Right lobe of liver (tissue), 6 donors: ENCODE measurements at regions not wholly inside any gene's neighbourhood (a gene's known extent, or its start where the extent isn't known, plus 50 kb on each side); places are given as distances from the start of the nearest gene placed in this dataset.

Experiments used
- ATAC-seq, 4 donors: fragments of 200-7000 bp; cut with Tn5 transposase; one replicate each; pipeline ENCODE4 v1.9.1; 2020; ENCODE audit warnings: mild to moderate bottlenecking in 4 of 4, moderate library complexity in 4 of 4
- DNase-seq, 3 donors: peaks; one replicate each; pipeline ENCODE4 v3.0.0-alpha.2; 2020
- H3K27ac ChIP-seq, 3 donors: fragments of 200-600 bp; one replicate each; pipeline ENCODE4 v1.8.0; 2022
- H3K27me3 ChIP-seq, 2 donors: fragments of 200-600 bp; one replicate each; pipeline ENCODE4 v1.8.0; 2022
- H3K36me3 ChIP-seq, 4 donors: fragments of 200-600 bp; sonication (generic) in 1 of 4; one replicate each; pipeline versions ENCODE4 v1.5.1 to v1.8.0; 2017 to 2022; ENCODE audit warnings: control low read depth in 1 of 4
- H3K4me1 ChIP-seq, 4 donors: fragments of 200-600 bp; sonication (generic) in 1 of 4; one replicate each; pipeline versions ENCODE4 v1.5.1 to v1.8.0; 2017 to 2022; ENCODE audit warnings: control low read depth in 1 of 4
- H3K4me3 ChIP-seq, 3 donors: fragments of 200-600 bp; one replicate each; pipeline ENCODE4 v1.8.0; 2022
- H3K9me3 ChIP-seq, 4 donors: fragments of 200-600 bp; sonication (generic) in 1 of 4; one replicate each; pipeline versions ENCODE4 v1.5.1 to v1.8.0; 2017 to 2022; ENCODE audit warnings: control low read depth in 1 of 4
- POLR2A ChIP-seq: fragments of 450-650 bp; IDR thresholded peaks from one replicate; pipeline ENCODE4 v1.6.1; 2017; ENCODE audit warnings: antibody characterized with exemption, mild to moderate bottlenecking
- WGBS: methylation state at CpG from one replicate; pipeline ENCODE4 v1.1.6; 2018; ENCODE audit warnings: low coverage, low lambda C conversion rate; ENCODE audit not compliant: insufficient coverage; ENCODE audit errors: missing lambda C conversion rate; 5-methylcytosine and 5-hydroxymethylcytosine counted together
- intact Hi-C, 2 donors: fragments of 100-400 bp; cut with DNase I; formaldehyde crosslinking; loops; one replicate each; pipeline versions ENCODE4 v1.11.2 to v1.14.1; 2022
- TF ChIP-seq, protein P1 (sequence below), 4 donors: fragments of 200-600 bp in 3 of 4; fragments of 450-650 bp in 1 of 4; IDR thresholded peaks; one replicate each; pipeline versions ENCODE4 v1.5.1 to v1.8.0; 2016 to 2022; ENCODE audit warnings: antibody characterized with exemption in 4 of 4, mild to moderate bottlenecking in 2 of 4
- donor health status: DM: no; HTN: yes; CAD: no.
- donor health status: DM: no; HTN: no; CAD: no.
- donor health status: DM: no; HTN: no; CAD: no.
- donor health status: DM: no; HTN: yes; CAD: no.
- donor health status: DM: no; HTN: yes; CAD: no.

DNA sequence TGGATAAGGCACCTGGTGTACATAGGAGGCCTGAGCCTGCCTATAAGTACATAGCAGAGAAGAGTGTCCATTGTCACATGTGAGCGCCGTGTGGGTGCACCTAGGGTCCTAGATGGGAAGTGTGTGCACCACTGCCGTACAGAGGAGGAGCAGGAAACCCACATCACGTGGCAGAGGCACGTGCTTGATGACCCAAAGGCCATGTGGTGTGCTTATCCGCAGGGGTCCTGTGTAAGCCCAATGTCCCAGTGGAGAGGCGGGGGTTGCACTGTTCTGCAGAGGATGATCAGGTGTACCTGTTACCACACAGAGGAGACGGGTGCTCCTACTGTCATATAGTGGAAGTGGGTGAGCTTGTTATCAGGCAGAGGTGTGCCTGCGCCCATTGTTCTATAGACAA is 354.1 kb upstream of the IRX2 start:
- no peak for TF ChIP-seq POLR2A
- TF ChIP-seq, protein P1, sequence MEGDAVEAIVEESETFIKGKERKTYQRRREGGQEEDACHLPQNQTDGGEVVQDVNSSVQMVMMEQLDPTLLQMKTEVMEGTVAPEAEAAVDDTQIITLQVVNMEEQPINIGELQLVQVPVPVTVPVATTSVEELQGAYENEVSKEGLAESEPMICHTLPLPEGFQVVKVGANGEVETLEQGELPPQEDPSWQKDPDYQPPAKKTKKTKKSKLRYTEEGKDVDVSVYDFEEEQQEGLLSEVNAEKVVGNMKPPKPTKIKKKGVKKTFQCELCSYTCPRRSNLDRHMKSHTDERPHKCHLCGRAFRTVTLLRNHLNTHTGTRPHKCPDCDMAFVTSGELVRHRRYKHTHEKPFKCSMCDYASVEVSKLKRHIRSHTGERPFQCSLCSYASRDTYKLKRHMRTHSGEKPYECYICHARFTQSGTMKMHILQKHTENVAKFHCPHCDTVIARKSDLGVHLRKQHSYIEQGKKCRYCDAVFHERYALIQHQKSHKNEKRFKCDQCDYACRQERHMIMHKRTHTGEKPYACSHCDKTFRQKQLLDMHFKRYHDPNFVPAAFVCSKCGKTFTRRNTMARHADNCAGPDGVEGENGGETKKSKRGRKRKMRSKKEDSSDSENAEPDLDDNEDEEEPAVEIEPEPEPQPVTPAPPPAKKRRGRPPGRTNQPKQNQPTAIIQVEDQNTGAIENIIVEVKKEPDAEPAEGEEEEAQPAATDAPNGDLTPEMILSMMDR (IDR thresholded peaks at IDR 0.05): no peak
- DNase-seq (no peak), ATAC-seq (no peak)
- H3K36me3 ChIP-seq: no peaks in the 10 kb centered on the region
- 52% methylated on average over 5 of the region's 9 CpGs for WGBS
- no peak overlapping the region for H3K4me3 ChIP-seq
- H3K27ac ChIP-seq: no peak overlapping the region
- H3K9me3 ChIP-seq: no peaks in the 10 kb centered on the region
- no peaks in the 10 kb centered on the region for H3K4me1 ChIP-seq
- H3K27me3 ChIP-seq: no peaks in the 10 kb centered on the region
- intact Hi-C loops: no loop called here

DNA sequence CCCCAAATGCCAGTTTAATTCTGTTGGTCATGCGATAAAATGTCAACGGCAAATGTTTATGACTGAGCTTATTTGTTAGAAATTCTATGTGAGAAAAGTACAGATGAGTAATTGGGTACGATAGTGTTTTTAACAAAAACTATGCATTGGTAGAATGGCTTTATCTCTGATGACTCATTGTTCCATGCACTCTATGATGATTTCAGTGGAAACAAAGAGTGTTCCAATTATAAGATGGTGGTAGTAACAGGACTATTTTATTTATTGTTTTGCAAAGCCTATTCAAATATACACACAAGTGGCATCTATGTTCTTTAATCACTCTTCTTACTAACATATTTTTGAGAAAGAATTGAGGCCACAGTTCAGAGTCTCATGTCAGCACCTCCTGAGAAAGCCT is 353.7 kb upstream of the IRX2 start:
- Histone ChIP-seq H3K27me3 (no peaks in the 10 kb centered on the region), H3K4me1 (no peaks in the 10 kb centered on the region), H3K27ac (no peak overlapping the region), H3K4me3 (no peak overlapping the region), H3K36me3 (no peaks in the 10 kb centered on the region), H3K9me3 (no peaks in the 10 kb centered on the region)
- WGBS: 60% methylated on average over 3 of the region's 3 CpGs
- ATAC-seq: no peak
- no peak for DNase-seq
- intact Hi-C loops: no loop called here
- no peak for TF ChIP-seq POLR2A
- TF ChIP-seq, protein P1 (IDR thresholded peaks at IDR 0.05): no peak

- 13% methylated on average over 20 of the region's 21 CpGs for WGBS
Observed at GRCh38 chr5:3104429-3105060, 353.1 kb upstream of the IRX2 start.

DNA sequence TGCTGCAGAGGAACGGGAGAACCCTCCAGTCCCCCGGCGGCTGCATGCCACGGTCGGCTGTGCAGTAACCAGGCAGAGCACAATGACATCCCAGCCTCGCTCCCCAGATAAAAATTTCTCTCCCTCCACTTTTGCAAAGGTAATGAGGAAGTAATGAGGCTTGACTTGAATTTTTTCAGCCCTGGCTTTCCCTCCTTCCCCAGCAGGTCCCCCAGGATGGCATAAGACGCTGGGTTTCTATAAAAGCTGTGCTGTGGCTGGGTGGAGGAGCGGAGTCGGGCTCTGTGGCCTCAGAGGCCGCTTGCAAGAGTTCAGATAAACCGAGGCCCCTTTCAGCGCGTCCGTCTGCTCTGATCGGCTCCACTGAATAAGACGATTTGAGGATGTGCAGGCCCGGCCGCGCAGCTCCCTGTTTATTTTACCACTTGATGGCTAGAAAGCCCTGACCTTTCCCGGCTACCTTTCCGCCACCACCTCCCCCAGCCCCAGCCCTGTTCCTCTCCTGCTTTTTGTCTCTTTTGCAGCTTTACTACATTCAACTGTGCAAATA is 351.9 kb upstream of the IRX2 start:
- intact Hi-C loops: no loop called here
- ATAC-seq (no peak), DNase-seq (no peak)
- Histone ChIP-seq H3K4me1 (no peaks in the 10 kb centered on the region), H3K27me3 (no peaks in the 10 kb centered on the region), H3K27ac (no peak overlapping the region), H3K36me3 (no peaks in the 10 kb centered on the region), H3K9me3 (no peaks in the 10 kb centered on the region), H3K4me3 (no peak overlapping the region)
- TF ChIP-seq, protein P1 (IDR thresholded peaks at IDR 0.05): no peak
- TF ChIP-seq POLR2A: no peak
- 16% methylated on average over 8 of the region's 21 CpGs for WGBS

More at GRCh38 chr5:3104429-3105060, 353.1 kb upstream of the IRX2 start:
- ATAC-seq (no peak), DNase-seq (no peak)
- Histone ChIP-seq H3K27ac (no peak overlapping the region), H3K9me3 (no peaks in the 10 kb centered on the region), H3K36me3 (no peaks in the 10 kb centered on the region), H3K4me3 (no peak overlapping the region), H3K4me1 (no peaks in the 10 kb centered on the region), H3K27me3 (no peaks in the 10 kb centered on the region)
- intact Hi-C loops: no loop called here
- no peak for TF ChIP-seq POLR2A
- TF ChIP-seq, protein P1 (IDR thresholded peaks at IDR 0.05): no peak
